Skeletal muscle satellite cell (primary cell): ENCODE measurements at regions not wholly inside any gene's neighbourhood (a gene's known extent, or its start where the extent isn't known, plus 50 kb on each side); places are given as distances from the start of the nearest gene placed in this dataset.

Experiments used
- H3K27me3 ChIP-seq: 2 replicates; pipeline ENCODE4 v1.7.0; 2013; ENCODE audit warnings: low read length; ENCODE audit not compliant: control insufficient read depth, insufficient read depth
- H3K36me3 ChIP-seq: 2 replicates; pipeline ENCODE4 v1.7.0; 2013; ENCODE audit warnings: mild to moderate bottlenecking, control low read depth, low read length; ENCODE audit not compliant: insufficient read depth
- H3K4me1 ChIP-seq: 2 replicates; pipeline ENCODE4 v1.7.0; 2013; ENCODE audit warnings: low read length; ENCODE audit not compliant: control insufficient read depth, insufficient read depth
- H3K4me2 ChIP-seq: 2 replicates; pipeline ENCODE4 v1.7.0; 2013; ENCODE audit warnings: mild to moderate bottlenecking, low read length
- H3K4me3 ChIP-seq: 2 replicates; pipeline ENCODE4 v1.7.0; 2013; ENCODE audit warnings: low read length
- H3K9ac ChIP-seq: 2 replicates; pipeline ENCODE4 v1.7.0; 2013; ENCODE audit warnings: mild to moderate bottlenecking, low read depth, low read length, moderate library complexity
- H3K9me3 ChIP-seq: replicated peaks from 2 replicates; pipeline ENCODE4 v1.7.0; 2013; ENCODE audit warnings: mild to moderate bottlenecking, control low read depth, low read length

- Histone ChIP-seq H3K9ac (no peak overlapping the region), H3K4me1 (no peaks in the 10 kb centered on the region), H3K4me3 (no peak overlapping the region), H3K27me3 (no peaks in the 10 kb centered on the region), H3K4me2 (no peak overlapping the region), H3K36me3 (no peaks in the 10 kb centered on the region), H3K9me3 (no peaks in the 10 kb centered on the region)
Observed at GRCh38 chr13:74593688-74594087, 459.5 kb upstream of the KLF12 start.

GRCh38 chr13:74586847-74587246 is 452.6 kb upstream of the KLF12 start:
- Histone ChIP-seq H3K4me3 (no peak overlapping the region), H3K4me2 (no peak overlapping the region), H3K9ac (no peak overlapping the region), H3K9me3 (no peaks in the 10 kb centered on the region), H3K27me3 (no peaks in the 10 kb centered on the region), H3K4me1 (no peaks in the 10 kb centered on the region), H3K36me3 (no peaks in the 10 kb centered on the region)

GRCh38 chr13:74576420-74576819 is 442.2 kb upstream of the KLF12 start:
- Histone ChIP-seq H3K27me3 (no peaks in the 10 kb centered on the region), H3K9ac (no peak overlapping the region)

DNA sequence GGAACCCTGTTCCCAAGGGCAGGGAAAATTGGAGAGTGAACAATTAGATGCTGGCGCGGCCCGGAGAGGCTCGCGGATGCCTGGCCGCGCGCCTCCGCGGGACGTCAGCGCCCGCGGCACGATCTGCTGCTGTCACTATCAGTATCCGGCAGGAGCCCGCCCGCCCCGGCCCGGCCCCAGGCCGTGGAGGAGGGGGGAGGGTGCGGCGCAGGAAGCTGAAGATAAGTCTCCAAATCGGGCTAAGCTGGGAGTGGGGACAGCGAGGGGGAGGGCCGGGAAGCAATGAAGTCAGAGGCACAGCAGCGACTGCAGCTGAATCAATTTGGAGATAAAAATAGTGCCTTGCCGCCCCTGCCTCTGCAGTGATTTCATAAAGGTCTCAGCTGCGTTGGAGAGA is 441.5 kb upstream of the KLF12 start:
- peak overlapping the region; percentile 66 for H3K4me3 ChIP-seq
- no peaks in the 10 kb centered on the region for H3K27me3 ChIP-seq
- H3K4me1 ChIP-seq: peaks cover 3% of the 10 kb centered on the region
- peak overlapping the region; percentile 65 for H3K9ac ChIP-seq
- peak overlapping the region; percentile 91 for H3K4me2 ChIP-seq
- H3K9me3 ChIP-seq: no peaks in the 10 kb centered on the region
- no peaks in the 10 kb centered on the region for H3K36me3 ChIP-seq

More at GRCh38 chr13:74576420-74576819, 442.2 kb upstream of the KLF12 start:
- no peaks in the 10 kb centered on the region for H3K36me3 ChIP-seq
- peak overlapping the region; percentile 91 for H3K4me2 ChIP-seq
- H3K9me3 ChIP-seq: no peaks in the 10 kb centered on the region
- H3K4me3 ChIP-seq: no peak overlapping the region
- peaks cover 3% of the 10 kb centered on the region for H3K4me1 ChIP-seq

DNA sequence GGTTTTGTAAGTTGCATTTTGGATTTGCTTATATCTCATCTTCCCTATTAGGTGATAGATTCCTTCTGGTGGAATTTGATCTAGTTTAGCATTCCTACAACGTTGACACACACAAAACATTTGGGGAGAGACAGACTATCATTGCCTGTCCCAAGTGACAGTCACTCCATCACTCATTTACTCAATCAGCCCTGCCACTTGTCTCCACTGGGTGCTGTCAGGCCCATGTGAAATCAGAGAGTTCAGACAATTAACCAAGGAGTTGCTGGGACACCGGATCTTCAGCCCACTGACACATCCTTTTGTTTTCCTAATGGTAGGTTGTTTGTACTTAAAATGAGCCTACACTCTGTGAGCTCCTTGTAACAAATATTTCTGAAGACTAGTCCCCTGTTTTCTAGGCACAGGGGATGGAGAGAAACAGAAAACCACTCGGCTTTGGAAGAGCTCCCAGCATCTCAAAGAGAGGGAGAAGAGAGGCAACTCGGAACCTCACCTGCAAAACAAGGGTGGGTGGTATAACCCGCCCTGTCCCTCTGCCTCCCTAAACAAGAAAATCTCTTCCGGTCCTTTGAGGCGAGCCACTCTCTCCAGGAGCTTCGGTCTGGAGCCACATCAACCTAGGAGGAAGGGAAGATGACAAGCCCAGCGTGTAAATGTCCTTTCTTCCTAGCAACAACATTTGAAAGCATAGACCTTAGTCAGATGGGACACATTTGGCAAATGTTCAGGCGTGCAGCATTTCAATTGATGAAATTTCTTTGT is 440.9 kb upstream of the KLF12 start:
- Histone ChIP-seq H3K36me3 (no peaks in the 10 kb centered on the region), H3K4me3 (peak overlapping the region; percentile 66), H3K4me2 (peak overlapping the region; percentile 91), H3K9ac (peak overlapping the region; percentile 65), H3K9me3 (no peaks in the 10 kb centered on the region), H3K4me1 (peaks cover 3% of the 10 kb centered on the region), H3K27me3 (no peaks in the 10 kb centered on the region)

- H3K27me3 ChIP-seq: no peaks in the 10 kb centered on the region
- no peak overlapping the region for H3K4me3 ChIP-seq
- no peaks in the 10 kb centered on the region for H3K36me3 ChIP-seq
- H3K9ac ChIP-seq: no peak overlapping the region
- peaks cover 3% of the 10 kb centered on the region for H3K4me1 ChIP-seq
- H3K4me2 ChIP-seq: no peak overlapping the region
- no peaks in the 10 kb centered on the region for H3K9me3 ChIP-seq
Observed at GRCh38 chr13:74573654-74574053, 439.4 kb upstream of the KLF12 start.

DNA sequence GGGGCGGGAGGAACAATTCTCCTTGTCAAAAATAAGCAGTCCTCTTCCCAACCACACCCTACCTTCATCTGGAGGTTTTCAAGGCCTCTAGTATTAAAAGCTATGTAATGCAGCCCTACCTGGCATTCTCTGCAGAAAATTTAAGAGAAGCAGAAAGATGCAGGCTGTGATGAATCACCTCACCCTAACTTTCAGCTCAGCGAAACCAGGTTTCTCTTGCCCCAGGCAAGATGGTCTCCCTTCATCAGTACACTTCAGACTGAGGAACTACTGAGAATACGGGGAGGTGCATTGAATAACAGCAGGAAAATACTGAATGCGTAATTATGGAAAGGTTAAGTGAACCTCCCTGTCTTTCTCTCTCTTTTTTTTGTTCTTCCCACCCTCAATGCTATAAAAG is 437.6 kb upstream of the KLF12 start:
- H3K4me3 ChIP-seq: no peak overlapping the region
- H3K9ac ChIP-seq: no peak overlapping the region
- H3K27me3 ChIP-seq: no peaks in the 10 kb centered on the region
- H3K4me1 ChIP-seq: peaks cover 3% of the 10 kb centered on the region
- H3K9me3 ChIP-seq: no peaks in the 10 kb centered on the region
- no peak overlapping the region for H3K4me2 ChIP-seq
- no peaks in the 10 kb centered on the region for H3K36me3 ChIP-seq

DNA sequence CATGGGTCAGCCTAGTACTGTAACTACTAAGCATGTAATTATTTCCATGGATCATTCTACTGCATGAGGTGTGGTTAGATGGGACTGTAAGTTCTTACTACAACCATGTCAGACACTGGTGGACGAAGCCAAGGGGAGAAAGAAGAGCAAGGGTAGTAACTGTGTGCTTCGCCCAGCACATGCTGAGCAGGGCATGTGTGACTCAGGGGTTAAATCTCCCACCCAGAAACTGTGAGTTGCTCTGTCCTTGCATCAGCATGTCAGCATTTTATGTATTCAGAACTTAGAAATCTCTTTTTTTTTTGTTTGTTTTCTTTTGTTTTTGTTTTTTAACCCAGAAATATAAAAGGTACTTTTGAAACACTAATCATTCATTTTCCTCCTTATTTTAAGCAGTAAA is 436.6 kb upstream of the KLF12 start:
- H3K27me3 ChIP-seq: no peaks in the 10 kb centered on the region
- no peak overlapping the region for H3K4me3 ChIP-seq
- H3K9me3 ChIP-seq: no peaks in the 10 kb centered on the region
- no peaks in the 10 kb centered on the region for H3K4me1 ChIP-seq
- no peak overlapping the region for H3K9ac ChIP-seq
- no peak overlapping the region for H3K4me2 ChIP-seq
- no peaks in the 10 kb centered on the region for H3K36me3 ChIP-seq

DNA sequence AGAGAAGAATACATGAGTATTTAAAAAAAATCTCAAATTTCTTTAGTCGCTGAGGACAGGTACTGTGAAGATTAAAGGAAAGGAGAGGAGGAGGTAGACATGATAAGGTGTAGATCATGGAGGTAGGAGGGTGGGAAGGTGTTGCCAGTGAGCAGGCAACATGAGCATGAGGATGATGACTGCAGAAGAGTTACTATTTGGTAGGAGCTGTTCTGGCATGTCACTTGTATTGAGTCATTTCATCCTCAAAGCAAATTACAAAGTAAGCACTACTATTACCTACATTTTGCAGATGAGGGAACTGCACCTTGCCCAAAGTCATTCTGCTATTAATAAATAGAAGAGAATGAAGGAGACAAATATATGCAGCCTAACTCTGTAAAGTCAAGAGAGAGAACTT is 435.8 kb upstream of the KLF12 start:
- H3K9ac ChIP-seq: no peak overlapping the region
- no peaks in the 10 kb centered on the region for H3K27me3 ChIP-seq
- H3K36me3 ChIP-seq: no peaks in the 10 kb centered on the region
- no peak overlapping the region for H3K4me2 ChIP-seq
- no peaks in the 10 kb centered on the region for H3K4me1 ChIP-seq
- no peak overlapping the region for H3K4me3 ChIP-seq
- H3K9me3 ChIP-seq: no peaks in the 10 kb centered on the region

GRCh38 chr13:74569251-74569650 is 435.0 kb upstream of the KLF12 start:
- no peaks in the 10 kb centered on the region for H3K36me3 ChIP-seq
- H3K9me3 ChIP-seq: no peaks in the 10 kb centered on the region
- no peak overlapping the region for H3K9ac ChIP-seq
- H3K4me2 ChIP-seq: no peak overlapping the region
- H3K4me3 ChIP-seq: no peak overlapping the region
- no peaks in the 10 kb centered on the region for H3K27me3 ChIP-seq
- no peaks in the 10 kb centered on the region for H3K4me1 ChIP-seq

DNA sequence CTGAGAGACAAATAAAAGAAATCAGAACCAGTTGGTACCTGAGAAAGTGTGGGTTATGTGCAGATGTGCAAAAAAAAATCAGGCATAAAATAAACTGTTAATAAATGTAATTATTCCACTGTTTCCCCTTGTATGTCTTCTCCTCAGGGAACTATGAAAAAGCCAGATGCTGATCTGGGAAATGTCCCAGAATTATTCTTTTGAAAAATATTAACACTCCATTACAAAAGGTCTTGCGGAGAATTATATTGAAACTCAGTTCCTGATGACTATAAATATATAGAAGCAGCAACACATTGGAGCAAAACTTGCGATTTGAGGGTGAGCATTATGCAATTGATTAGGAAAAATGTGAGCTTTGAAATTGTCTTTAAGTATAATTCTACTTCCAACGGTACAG is 433.3 kb upstream of the KLF12 start:
- Histone ChIP-seq H3K4me1 (no peaks in the 10 kb centered on the region), H3K9ac (no peak overlapping the region), H3K4me3 (no peak overlapping the region), H3K9me3 (no peaks in the 10 kb centered on the region), H3K27me3 (no peaks in the 10 kb centered on the region), H3K36me3 (no peaks in the 10 kb centered on the region), H3K4me2 (no peak overlapping the region)

GRCh38 chr13:74562381-74562780 is 428.2 kb upstream of the KLF12 start:
- no peaks in the 10 kb centered on the region for H3K27me3 ChIP-seq
- no peaks in the 10 kb centered on the region for H3K36me3 ChIP-seq
- H3K4me3 ChIP-seq: no peak overlapping the region

More at GRCh38 chr13:74562381-74562780, 428.2 kb upstream of the KLF12 start:
- H3K9ac ChIP-seq: no peak overlapping the region
- no peak overlapping the region for H3K4me2 ChIP-seq
- H3K9me3 ChIP-seq: no peaks in the 10 kb centered on the region
- no peaks in the 10 kb centered on the region for H3K4me1 ChIP-seq
